Upper lobe of right lung (tissue), 1 donor: ENCODE measurements at regions not wholly inside any gene's neighbourhood (a gene's known extent, or its start where the extent isn't known, plus 50 kb on each side); places are given as distances from the start of the nearest gene placed in this dataset.

Experiments
- ATAC-seq: fragments of 200-7000 bp; cut with Tn5 transposase; one replicate; pipeline ENCODE4 v1.9.1; 2020; ENCODE audit warnings: mild to moderate bottlenecking, moderate library complexity
- DNase-seq: peaks from one replicate; pipeline ENCODE4 v3.0.0-alpha.2; 2020
- H3K27ac ChIP-seq: fragments of 200-600 bp; one replicate; pipeline ENCODE4 v1.8.0; 2022
- H3K27me3 ChIP-seq: fragments of 200-600 bp; one replicate; pipeline ENCODE4 v1.8.0; 2022; ENCODE audit warnings: mild to moderate bottlenecking
- H3K36me3 ChIP-seq: fragments of 200-600 bp; one replicate; pipeline ENCODE4 v1.8.0; 2022
- H3K4me1 ChIP-seq: fragments of 200-600 bp; one replicate; pipeline ENCODE4 v1.8.0; 2022
- H3K4me3 ChIP-seq: fragments of 200-600 bp; one replicate; pipeline ENCODE4 v1.8.0; 2022; ENCODE audit warnings: mild to moderate bottlenecking
- H3K9me3 ChIP-seq: fragments of 200-600 bp; one replicate; pipeline ENCODE4 v1.8.0; 2022
- intact Hi-C: fragments of 100-400 bp; cut with DNase I; formaldehyde crosslinking; loops from one replicate; pipeline ENCODE4 v1.11.0; 2022
- TF ChIP-seq, protein P1 (sequence below): fragments of 200-600 bp; IDR thresholded peaks from one replicate; pipeline ENCODE4 v1.8.0; 2022; ENCODE audit warnings: antibody characterized with exemption
- donor health status: DM: no; HTN: yes; CAD: no; lungs with severe emphysema.

GRCh38 chr22:47563406-47564157 is 801.1 kb downstream of the TBC1D22A start:
- TF ChIP-seq, protein P1, sequence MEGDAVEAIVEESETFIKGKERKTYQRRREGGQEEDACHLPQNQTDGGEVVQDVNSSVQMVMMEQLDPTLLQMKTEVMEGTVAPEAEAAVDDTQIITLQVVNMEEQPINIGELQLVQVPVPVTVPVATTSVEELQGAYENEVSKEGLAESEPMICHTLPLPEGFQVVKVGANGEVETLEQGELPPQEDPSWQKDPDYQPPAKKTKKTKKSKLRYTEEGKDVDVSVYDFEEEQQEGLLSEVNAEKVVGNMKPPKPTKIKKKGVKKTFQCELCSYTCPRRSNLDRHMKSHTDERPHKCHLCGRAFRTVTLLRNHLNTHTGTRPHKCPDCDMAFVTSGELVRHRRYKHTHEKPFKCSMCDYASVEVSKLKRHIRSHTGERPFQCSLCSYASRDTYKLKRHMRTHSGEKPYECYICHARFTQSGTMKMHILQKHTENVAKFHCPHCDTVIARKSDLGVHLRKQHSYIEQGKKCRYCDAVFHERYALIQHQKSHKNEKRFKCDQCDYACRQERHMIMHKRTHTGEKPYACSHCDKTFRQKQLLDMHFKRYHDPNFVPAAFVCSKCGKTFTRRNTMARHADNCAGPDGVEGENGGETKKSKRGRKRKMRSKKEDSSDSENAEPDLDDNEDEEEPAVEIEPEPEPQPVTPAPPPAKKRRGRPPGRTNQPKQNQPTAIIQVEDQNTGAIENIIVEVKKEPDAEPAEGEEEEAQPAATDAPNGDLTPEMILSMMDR = no peak
- ATAC-seq (no peak), DNase-seq (no peak)
- Histone ChIP-seq H3K27me3 (no peaks in the 10 kb centered on the region), H3K4me1 (no peaks in the 10 kb centered on the region), H3K27ac (no peak overlapping the region), H3K9me3 (no peaks in the 10 kb centered on the region), H3K4me3 (no peak overlapping the region), H3K36me3 (no peaks in the 10 kb centered on the region)
- intact Hi-C loops = no loop called here

- TF ChIP-seq, protein P1 = no peak
- Histone ChIP-seq H3K36me3 (no peaks in the 10 kb centered on the region), H3K27ac (no peak overlapping the region), H3K4me1 (no peaks in the 10 kb centered on the region), H3K27me3 (no peaks in the 10 kb centered on the region), H3K9me3 (no peaks in the 10 kb centered on the region), H3K4me3 (no peak overlapping the region)
- DNase-seq = no peak
- intact Hi-C loops = no loop called here
- ATAC-seq = no peak
These were observed 799.3 kb downstream of the TBC1D22A start for GRCh38 chr22:47561766-47562165.

GRCh38 chr22:47561115-47561675 is 798.7 kb downstream of the TBC1D22A start:
- ATAC-seq (no peak), DNase-seq (no peak)
- no peak overlapping the region for H3K27ac ChIP-seq
- no peaks in the 10 kb centered on the region for H3K9me3 ChIP-seq
- no peak overlapping the region for H3K4me3 ChIP-seq
- intact Hi-C loops = no loop called here
- H3K4me1 ChIP-seq = no peaks in the 10 kb centered on the region
- H3K27me3 ChIP-seq = no peaks in the 10 kb centered on the region
- no peaks in the 10 kb centered on the region for H3K36me3 ChIP-seq
- TF ChIP-seq, protein P1 = no peak

DNA sequence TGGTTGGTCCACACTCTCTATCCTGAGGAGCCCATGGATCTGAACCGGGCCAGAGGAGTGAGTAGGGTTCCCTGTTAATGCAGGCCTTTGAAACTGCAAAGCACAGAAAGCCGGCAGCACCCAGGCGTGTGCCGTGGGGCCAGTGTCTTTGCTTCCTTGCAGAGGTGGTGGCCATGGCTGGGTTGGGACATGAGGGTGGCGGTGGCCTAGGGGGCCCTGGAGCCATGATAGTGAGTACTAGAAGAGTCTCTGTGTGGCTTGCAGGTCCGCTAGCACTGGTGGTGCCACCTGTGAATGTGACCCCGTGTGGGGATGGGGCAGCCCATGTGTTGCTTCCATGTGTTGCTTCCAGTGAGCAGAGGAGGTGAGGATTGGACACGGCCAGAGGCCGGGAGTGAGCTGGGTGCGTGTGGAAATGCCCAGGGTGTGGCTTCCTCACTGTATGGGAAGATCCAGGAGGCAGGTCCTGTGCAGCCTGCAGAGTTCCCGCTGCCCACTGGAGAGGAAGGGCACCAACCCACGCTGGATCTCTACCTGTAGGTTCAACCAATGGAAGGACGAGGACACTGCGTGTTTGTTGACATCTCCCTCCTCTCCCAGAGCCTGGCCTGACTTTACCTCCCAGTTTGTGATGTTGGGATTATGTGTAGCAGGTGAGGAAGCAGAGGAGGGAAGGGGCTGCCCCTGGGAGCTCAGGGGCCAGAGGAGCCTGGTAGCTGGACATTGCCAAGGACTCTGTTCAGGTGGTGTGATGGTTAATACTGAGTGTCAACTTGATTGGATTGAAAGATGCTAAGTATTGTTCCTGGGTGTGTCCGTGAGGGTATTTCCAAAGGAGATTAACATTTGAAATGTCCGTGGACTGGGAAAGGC is 796.6 kb downstream of the TBC1D22A start:
- H3K4me1 ChIP-seq = no peaks in the 10 kb centered on the region
- intact Hi-C loops = no loop called here
- no peak for DNase-seq

DNA sequence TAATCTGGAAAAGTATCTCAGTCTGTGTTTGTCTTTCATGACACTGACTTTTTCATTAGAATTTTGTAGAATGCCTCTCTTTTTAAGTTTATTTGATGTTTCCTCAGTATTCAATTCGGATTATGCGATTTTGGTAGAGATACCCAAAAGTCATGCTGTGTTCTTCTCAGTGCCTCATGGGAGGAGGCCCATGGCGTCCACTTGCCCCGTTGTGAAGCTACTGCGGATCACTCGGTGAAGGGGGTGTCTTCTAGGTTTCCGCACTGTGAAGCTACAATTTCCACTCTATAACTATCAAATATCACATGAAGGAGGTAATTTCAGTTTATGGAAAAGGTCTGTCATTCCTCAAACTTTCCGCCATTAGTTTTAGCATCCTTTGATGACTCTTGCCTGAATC is 794.0 kb downstream of the TBC1D22A start:
- H3K4me1 ChIP-seq = no peaks in the 10 kb centered on the region
- TF ChIP-seq, protein P1 = no peak
- no peaks in the 10 kb centered on the region for H3K36me3 ChIP-seq
- intact Hi-C loops = no loop called here
- no peak overlapping the region for H3K27ac ChIP-seq
- ATAC-seq = no peak
- no peak for DNase-seq
- no peaks in the 10 kb centered on the region for H3K27me3 ChIP-seq
- H3K4me3 ChIP-seq = no peak overlapping the region
- no peaks in the 10 kb centered on the region for H3K9me3 ChIP-seq

More for the DNA sequence above, 796.6 kb downstream of the TBC1D22A start:
- no peaks in the 10 kb centered on the region for H3K9me3 ChIP-seq
- H3K27ac ChIP-seq = no peak overlapping the region
- H3K27me3 ChIP-seq = no peaks in the 10 kb centered on the region
- TF ChIP-seq, protein P1 = no peak
- ATAC-seq = no peak
- no peak overlapping the region for H3K4me3 ChIP-seq
- H3K36me3 ChIP-seq = no peaks in the 10 kb centered on the region
